Natural killer cell (primary cell): ENCODE measurements at regions not wholly inside any gene's neighbourhood (a gene's known extent, or its start where the extent isn't known, plus 50 kb on each side); places are given as distances from the start of the nearest gene placed in this dataset.

Experiments used
- ATAC-seq, 3 donors: fragments of 150-1000 bp in 2 of 3; fragments of 200-7000 bp in 1 of 3; cut with Tn5 transposase; 1 replicate in 1 of 3; 2 replicates in 2 of 3; pipeline ENCODE4 v1.10.0; 2021; ENCODE audit warnings: mild to moderate bottlenecking in 2 of 3, moderate library complexity in 2 of 3
- DNase-seq, 2 donors: peaks; one replicate each; pipeline versions ENCODE4 v3.0.0 to v3.0.0-alpha.2; 2013 to 2021; ENCODE audit warnings: mixed read lengths in 1 of 2
- H3K27ac ChIP-seq: one replicate; pipeline ENCODE4 v1.5.1; 2013; ENCODE audit warnings: mild to moderate bottlenecking, low read length
- H3K27me3 ChIP-seq: one replicate; pipeline ENCODE4 v1.6.1; 2013; ENCODE audit warnings: low read length; ENCODE audit not compliant: control insufficient read depth, insufficient read depth
- H3K36me3 ChIP-seq: one replicate; pipeline ENCODE4 v1.6.1; 2013; ENCODE audit warnings: low read length; ENCODE audit not compliant: control insufficient read depth, insufficient read depth
- H3K4me1 ChIP-seq: one replicate; pipeline ENCODE4 v1.6.1; 2013; ENCODE audit warnings: low read length; ENCODE audit not compliant: control insufficient read depth, insufficient read depth
- H3K4me3 ChIP-seq: one replicate; pipeline ENCODE4 v1.5.1; 2013; ENCODE audit warnings: low read length
- H3K9me3 ChIP-seq: one replicate; pipeline ENCODE4 v1.6.1; 2013; ENCODE audit warnings: low read length; ENCODE audit not compliant: control insufficient read depth, insufficient read depth
- H3K27ac Mint-ChIP-seq, 2 donors: one replicate each; pipeline ENCODE4 v1.8.0; 2022; ENCODE audit warnings: mild to moderate bottlenecking in 2 of 2, mixed read lengths in 2 of 2, moderate library complexity in 1 of 2
- H3K27me3 Mint-ChIP-seq, 2 donors: one replicate each; pipeline ENCODE4 v1.8.0; 2022; ENCODE audit warnings: low read depth in 2 of 2, mixed read lengths in 2 of 2
- H3K36me3 Mint-ChIP-seq: one replicate; pipeline ENCODE4 v1.8.0; 2022; ENCODE audit warnings: mixed read lengths
- H3K4me1 Mint-ChIP-seq, 2 donors: one replicate each; pipeline ENCODE4 v1.8.0; 2022; ENCODE audit warnings: mixed read lengths in 2 of 2
- H3K4me3 Mint-ChIP-seq: one replicate; pipeline ENCODE4 v1.8.0; 2022; ENCODE audit warnings: mild to moderate bottlenecking, moderate library complexity, mixed read lengths
- H3K9me3 Mint-ChIP-seq, 2 donors: one replicate each; pipeline ENCODE4 v1.8.0; 2022; ENCODE audit warnings: mixed read lengths in 2 of 2
- WGBS: methylation state at CpG from one replicate; pipeline ENCODE4 v1.1.7; 2013; ENCODE audit warnings: missing lambda C conversion rate; ENCODE audit not compliant: insufficient coverage; 5-methylcytosine and 5-hydroxymethylcytosine counted together
- intact Hi-C: fragments of 100-400 bp; cut with micrococcal nuclease; formaldehyde crosslinking; loops from one replicate; pipeline ENCODE4 v1.14.2; 2022
- TF ChIP-seq, protein P1 (sequence below): fragments of 200-600 bp; IDR thresholded peaks from one replicate; pipeline ENCODE4 v1.8.0; 2022; ENCODE audit warnings: antibody characterized with exemption

DNA sequence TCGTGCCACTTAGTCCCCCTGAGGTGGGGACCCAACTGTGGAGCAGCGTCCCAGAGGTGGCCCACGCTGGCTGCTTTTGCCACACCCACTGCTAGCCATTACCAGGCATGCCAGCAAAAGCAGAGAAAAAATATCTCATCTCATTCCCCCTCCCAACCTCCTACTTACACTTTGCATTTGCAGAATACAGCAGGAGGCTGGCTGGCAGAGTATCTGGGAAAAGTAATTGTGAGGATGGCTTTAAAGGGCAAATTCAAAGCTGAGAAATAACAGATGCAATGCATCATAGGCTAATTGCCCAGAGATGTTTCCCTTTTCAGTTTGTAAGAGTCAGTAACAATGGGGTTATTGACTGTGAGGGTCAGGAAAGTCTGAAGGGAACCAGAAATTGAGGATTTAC, 438.1 kb upstream of the DSEL start:
- no peak overlapping the region for H3K4me3 Mint-ChIP-seq

DNA sequence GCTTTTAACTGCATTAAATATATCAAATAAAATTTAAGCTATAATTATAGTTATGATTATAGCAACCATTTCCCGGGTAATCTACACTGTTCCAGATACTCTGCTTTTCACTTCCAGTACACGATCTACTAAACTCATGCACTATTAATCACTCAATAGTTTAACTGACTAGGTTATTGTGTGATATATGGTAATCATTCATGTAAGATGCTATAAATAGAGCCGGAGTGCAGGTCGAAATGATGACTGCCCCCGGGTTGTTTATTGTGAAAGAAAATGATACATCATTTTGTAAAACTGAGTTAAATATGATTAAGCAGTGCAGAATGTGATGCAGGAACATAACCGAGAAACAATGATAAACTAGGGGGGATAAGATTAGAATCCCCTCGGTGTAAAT, 434.6 kb upstream of the DSEL start:
- intact Hi-C loops, result no loop called here
- Histone ChIP-seq H3K36me3 (no peaks in the 10 kb centered on the region), H3K27ac (no peak overlapping the region), H3K9me3 (no peaks in the 10 kb centered on the region), H3K4me1 (no peaks in the 10 kb centered on the region), H3K4me3 (no peak overlapping the region), H3K27me3 (no peaks in the 10 kb centered on the region)
- H3K9me3 Mint-ChIP-seq, result peaks cover 6 to 15% of the 10 kb centered on the region in 2 donors
- no peaks in the 10 kb centered on the region for H3K36me3 Mint-ChIP-seq
- TF ChIP-seq, protein P1, sequence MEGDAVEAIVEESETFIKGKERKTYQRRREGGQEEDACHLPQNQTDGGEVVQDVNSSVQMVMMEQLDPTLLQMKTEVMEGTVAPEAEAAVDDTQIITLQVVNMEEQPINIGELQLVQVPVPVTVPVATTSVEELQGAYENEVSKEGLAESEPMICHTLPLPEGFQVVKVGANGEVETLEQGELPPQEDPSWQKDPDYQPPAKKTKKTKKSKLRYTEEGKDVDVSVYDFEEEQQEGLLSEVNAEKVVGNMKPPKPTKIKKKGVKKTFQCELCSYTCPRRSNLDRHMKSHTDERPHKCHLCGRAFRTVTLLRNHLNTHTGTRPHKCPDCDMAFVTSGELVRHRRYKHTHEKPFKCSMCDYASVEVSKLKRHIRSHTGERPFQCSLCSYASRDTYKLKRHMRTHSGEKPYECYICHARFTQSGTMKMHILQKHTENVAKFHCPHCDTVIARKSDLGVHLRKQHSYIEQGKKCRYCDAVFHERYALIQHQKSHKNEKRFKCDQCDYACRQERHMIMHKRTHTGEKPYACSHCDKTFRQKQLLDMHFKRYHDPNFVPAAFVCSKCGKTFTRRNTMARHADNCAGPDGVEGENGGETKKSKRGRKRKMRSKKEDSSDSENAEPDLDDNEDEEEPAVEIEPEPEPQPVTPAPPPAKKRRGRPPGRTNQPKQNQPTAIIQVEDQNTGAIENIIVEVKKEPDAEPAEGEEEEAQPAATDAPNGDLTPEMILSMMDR, result no peak
- WGBS, result 86% methylated on average over 5 of the region's 7 CpGs
- H3K4me3 Mint-ChIP-seq, result no peak overlapping the region
- H3K4me1 Mint-ChIP-seq, result no peaks in the 10 kb centered on the region
- DNase-seq, result no peak
- ATAC-seq, result no peak
- no peaks in the 10 kb centered on the region for H3K27me3 Mint-ChIP-seq
- no peak overlapping the region for H3K27ac Mint-ChIP-seq

More for the DNA sequence above, 438.1 kb upstream of the DSEL start:
- H3K9me3 ChIP-seq, result no peaks in the 10 kb centered on the region
- no peaks in the 10 kb centered on the region for H3K4me1 Mint-ChIP-seq
- H3K4me3 ChIP-seq, result no peak overlapping the region
- 27% methylated on average over 3 of the region's 3 CpGs for WGBS
- no peak overlapping the region for H3K27ac ChIP-seq
- TF ChIP-seq, protein P1, result no peak
- H3K36me3 ChIP-seq, result no peaks in the 10 kb centered on the region
- H3K4me1 ChIP-seq, result no peaks in the 10 kb centered on the region
- no peak overlapping the region for H3K27ac Mint-ChIP-seq
- no peaks in the 10 kb centered on the region for H3K36me3 Mint-ChIP-seq
- no peak for DNase-seq
- no peak for ATAC-seq
- peaks cover 6 to 13% of the 10 kb centered on the region in 2 donors for H3K9me3 Mint-ChIP-seq
- H3K27me3 ChIP-seq, result no peaks in the 10 kb centered on the region
- H3K27me3 Mint-ChIP-seq, result no peaks in the 10 kb centered on the region
- intact Hi-C loops, result no loop called here

DNA sequence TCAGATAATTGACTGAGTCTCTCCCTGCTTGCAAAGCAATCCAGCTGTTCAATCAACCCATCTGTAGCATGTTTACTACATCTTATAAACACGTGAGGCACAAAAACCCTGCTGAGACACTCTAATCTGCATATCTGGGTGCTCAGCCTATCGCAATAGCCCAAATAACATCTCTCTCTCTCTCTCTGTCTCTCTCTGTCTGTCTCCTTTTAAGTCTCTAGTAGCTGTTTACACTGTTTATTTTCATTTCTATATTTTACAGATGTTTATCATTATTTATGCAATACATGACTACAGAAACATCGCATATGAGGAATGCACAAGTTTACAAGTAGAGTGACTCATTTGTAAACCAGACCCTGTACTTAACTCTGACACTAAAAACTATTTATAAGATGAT, 422.1 kb upstream of the DSEL start:
- no peak for DNase-seq
- Mint-ChIP-seq H3K27me3 (no peaks in the 10 kb centered on the region), H3K36me3 (no peaks in the 10 kb centered on the region), H3K4me1 (no peaks in the 10 kb centered on the region), H3K9me3 (peaks cover 5 to 8% of the 10 kb centered on the region in 2 donors), H3K27ac (no peak overlapping the region), H3K4me3 (no peak overlapping the region)
- Histone ChIP-seq H3K36me3 (no peaks in the 10 kb centered on the region), H3K27ac (no peak overlapping the region), H3K4me1 (no peaks in the 10 kb centered on the region), H3K9me3 (no peaks in the 10 kb centered on the region), H3K27me3 (no peaks in the 10 kb centered on the region), H3K4me3 (no peak overlapping the region)
- intact Hi-C loops, result no loop called here
- 72% methylated on average over 2 of the region's 3 CpGs for whole genome bisulfite sequencing
- no peak for ATAC-seq
- TF ChIP-seq, protein P1, result no peak

DNA sequence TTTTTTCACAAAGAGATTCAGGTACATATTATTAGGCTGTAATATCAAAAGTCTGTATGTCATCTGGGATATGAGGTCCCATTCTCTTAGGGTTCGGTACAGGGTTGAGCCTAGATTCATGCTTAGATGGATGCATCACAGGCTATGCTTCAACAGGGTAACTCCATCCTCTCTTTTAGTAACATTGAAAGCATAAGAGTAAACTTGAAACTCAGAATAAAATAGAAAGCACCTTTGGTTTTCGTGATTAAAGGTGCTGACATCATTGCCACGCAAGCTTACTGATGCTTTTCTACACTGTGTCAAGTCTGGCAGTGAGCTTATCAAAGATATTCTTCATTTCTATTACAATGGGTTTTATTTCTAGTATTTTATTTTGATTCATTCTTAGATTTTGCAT, 419.1 kb upstream of the DSEL start:
- no peak for DNase-seq
- Mint-ChIP-seq H3K4me3 (no peak overlapping the region), H3K36me3 (no peaks in the 10 kb centered on the region), H3K27ac (no peak overlapping the region), H3K4me1 (no peaks in the 10 kb centered on the region), H3K27me3 (no peaks in the 10 kb centered on the region), H3K9me3 (peaks cover 5 to 6% of the 10 kb centered on the region in 2 donors)
- H3K4me1 ChIP-seq, result no peaks in the 10 kb centered on the region
- TF ChIP-seq, protein P1, result no peak
- H3K9me3 ChIP-seq, result no peaks in the 10 kb centered on the region
- WGBS, result 65% methylated on average over 3 of the region's 3 CpGs
- intact Hi-C loops, result no loop called here
- no peaks in the 10 kb centered on the region for H3K36me3 ChIP-seq
- H3K27ac ChIP-seq, result no peak overlapping the region
- H3K4me3 ChIP-seq, result no peak overlapping the region
- ATAC-seq, result no peak
- H3K27me3 ChIP-seq, result no peaks in the 10 kb centered on the region
